ENCODE measurements at regions not wholly inside any gene's neighbourhood (a gene's known extent, or its start where the extent isn't known, plus 50 kb on each side); places are given as distances from the start of the nearest gene placed in this dataset.

DNA sequence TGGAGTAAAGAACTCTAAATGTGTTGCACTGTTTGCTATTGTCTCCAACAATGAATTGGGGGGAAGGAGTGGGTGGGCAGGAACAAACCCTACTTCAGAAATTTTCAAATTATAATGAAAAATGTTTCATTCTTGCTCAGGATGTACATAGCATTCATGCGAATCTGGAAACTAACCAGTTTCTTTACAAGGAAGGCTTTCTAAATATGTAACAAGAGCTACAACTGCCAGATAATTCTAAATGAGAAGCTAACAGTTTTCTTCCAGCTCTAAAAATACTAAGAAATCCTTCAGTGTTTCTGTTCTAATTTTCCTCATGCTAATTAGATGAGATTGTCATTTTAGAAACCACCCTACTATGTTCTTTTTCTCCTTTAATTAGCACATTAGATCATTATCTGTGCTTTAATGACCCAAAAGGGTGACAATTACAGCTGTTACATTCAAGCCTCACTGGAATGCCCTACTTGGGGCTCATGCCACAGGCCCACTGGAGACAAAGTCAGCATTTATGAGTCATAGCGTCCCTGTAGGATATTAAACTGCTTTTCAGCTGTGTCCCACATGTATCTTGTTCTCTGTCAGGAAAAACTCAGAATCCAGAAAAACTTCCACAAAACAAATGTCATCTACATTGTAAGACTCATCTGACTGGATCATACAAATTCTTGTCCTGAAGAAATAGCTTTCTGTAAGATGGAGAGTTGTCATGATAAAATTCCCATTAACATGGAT lies 804.6 kb upstream of the CXADR start:
- H3K27me3 ChIP-seq: no peaks in the 10 kb centered on the region
- DNase-seq (no peak), ATAC-seq (no peak)
- H3K36me3 ChIP-seq: no peaks in the 10 kb centered on the region
- H3K9me3 ChIP-seq: no peaks in the 10 kb centered on the region
- H3K4me3 ChIP-seq: no peak overlapping the region
- no peaks in the 10 kb centered on the region for H3K4me1 ChIP-seq
- intact Hi-C loops (cut with DNase I): no loop called here
- H3K27ac ChIP-seq: no peak overlapping the region
- TF ChIP-seq, protein P1, sequence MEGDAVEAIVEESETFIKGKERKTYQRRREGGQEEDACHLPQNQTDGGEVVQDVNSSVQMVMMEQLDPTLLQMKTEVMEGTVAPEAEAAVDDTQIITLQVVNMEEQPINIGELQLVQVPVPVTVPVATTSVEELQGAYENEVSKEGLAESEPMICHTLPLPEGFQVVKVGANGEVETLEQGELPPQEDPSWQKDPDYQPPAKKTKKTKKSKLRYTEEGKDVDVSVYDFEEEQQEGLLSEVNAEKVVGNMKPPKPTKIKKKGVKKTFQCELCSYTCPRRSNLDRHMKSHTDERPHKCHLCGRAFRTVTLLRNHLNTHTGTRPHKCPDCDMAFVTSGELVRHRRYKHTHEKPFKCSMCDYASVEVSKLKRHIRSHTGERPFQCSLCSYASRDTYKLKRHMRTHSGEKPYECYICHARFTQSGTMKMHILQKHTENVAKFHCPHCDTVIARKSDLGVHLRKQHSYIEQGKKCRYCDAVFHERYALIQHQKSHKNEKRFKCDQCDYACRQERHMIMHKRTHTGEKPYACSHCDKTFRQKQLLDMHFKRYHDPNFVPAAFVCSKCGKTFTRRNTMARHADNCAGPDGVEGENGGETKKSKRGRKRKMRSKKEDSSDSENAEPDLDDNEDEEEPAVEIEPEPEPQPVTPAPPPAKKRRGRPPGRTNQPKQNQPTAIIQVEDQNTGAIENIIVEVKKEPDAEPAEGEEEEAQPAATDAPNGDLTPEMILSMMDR (IDR thresholded peaks at IDR 0.05): no peak

DNA sequence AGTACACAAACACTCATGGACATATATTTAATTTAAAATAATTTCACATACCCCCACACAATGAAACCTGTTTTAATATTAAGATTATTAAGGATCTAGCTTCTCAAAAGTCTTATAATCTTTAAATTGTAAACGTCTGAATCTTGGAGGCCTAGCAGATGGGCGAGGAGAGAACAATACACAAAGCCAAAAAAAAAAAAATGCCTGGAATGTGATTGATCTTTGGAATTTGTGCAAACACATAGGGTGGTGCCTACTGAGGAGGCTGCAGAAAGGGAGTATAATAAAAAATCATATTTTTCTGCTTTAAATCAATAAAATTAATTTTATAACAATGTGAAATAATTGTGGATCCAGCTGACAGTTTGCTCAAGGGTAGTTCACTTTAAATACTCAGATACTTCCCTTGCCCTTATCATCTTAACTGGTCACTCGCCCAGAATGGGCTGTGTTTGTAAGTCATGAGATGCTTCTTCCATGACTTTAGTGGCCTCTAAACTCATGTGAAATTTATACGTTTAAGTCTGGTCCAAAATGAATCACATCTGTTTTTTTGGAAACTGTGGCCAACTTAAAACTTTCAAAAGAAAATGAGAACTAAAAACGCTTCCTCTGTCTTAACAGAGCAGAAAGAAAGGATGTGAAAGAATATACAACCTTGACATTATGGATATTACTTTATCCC lies 802.8 kb upstream of the CXADR start:
- Histone ChIP-seq H3K27ac (no peak overlapping the region), H3K4me3 (no peak overlapping the region), H3K4me1 (no peaks in the 10 kb centered on the region), H3K27me3 (no peaks in the 10 kb centered on the region), H3K9me3 (no peaks in the 10 kb centered on the region), H3K36me3 (no peaks in the 10 kb centered on the region)
- DNase-seq (no peak), ATAC-seq (no peak)
- intact Hi-C loops (cut with DNase I): no loop called here
- TF ChIP-seq, protein P1 (IDR thresholded peaks at IDR 0.05): no peak

DNA sequence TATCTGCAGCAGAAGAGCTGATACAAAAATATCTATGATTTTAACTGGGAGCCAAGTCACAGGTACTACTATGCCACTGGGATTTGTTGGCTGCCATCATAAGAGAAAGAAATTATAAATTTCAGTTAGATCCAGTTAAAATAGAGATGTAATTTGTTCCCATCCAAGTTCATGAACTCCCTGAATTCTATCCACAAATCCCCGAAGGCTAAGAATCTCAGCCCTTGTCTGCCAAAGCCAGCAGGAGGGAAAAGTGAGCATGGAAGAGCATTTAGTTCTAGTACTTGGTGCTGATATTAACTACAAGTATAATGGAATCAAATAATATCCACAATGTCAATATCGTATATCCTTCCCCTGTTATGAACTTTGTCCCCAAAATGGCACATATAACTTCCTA lies 801.1 kb upstream of the CXADR start:
- H3K9me3 ChIP-seq: no peaks in the 10 kb centered on the region
- no peaks in the 10 kb centered on the region for H3K4me1 ChIP-seq
- no peak overlapping the region for H3K27ac ChIP-seq
- no peaks in the 10 kb centered on the region for H3K36me3 ChIP-seq
- no peaks in the 10 kb centered on the region for H3K27me3 ChIP-seq
- H3K4me3 ChIP-seq: no peak overlapping the region
- no peak for DNase-seq
- ATAC-seq: no peak
- TF ChIP-seq, protein P1 (IDR thresholded peaks at IDR 0.05): no peak
- intact Hi-C loops (cut with DNase I): no loop called here

DNA sequence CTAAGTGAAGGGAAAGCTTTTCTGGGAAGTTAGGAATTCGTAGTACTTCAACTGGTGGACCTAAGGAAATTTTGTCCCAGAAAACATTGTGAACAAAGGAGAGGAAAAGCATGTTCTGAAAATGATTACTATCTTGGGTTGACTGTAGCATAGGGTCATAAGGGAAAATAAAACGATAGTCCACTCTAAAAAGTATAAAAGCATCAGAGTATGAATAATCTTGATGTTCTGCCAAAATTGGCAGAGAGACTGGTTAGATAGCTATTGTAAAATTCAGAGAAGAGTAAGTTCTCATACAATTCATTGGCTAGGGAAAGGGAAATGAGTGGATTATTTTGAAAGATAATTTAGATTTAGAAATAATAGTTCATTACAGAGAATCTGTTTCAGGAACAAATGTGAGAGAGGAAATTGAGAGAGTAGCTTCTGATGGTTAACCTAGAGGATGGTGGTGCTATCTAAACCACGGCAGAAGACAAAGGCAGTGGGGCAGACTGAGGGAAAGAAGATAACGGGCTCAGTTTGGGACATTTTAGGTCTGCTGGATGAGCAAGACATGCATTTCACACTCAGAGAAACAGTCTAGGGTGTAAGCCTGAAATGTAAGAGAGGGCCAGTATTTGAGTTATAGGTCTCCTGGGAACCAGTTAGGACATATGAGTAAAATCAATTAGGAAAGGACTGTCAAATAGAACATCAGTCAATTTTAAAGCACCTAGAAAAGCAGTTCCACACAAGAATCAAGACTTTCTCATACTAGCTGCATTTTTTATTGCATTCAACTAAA lies 799.3 kb upstream of the CXADR start:
- Histone ChIP-seq H3K4me3 (no peak overlapping the region), H3K4me1 (no peaks in the 10 kb centered on the region), H3K27ac (no peak overlapping the region), H3K27me3 (no peaks in the 10 kb centered on the region), H3K36me3 (no peaks in the 10 kb centered on the region), H3K9me3 (no peaks in the 10 kb centered on the region)
- intact Hi-C loops (cut with DNase I): no loop called here
- ATAC-seq (no peak), DNase-seq (no peak)
- TF ChIP-seq, protein P1 (IDR thresholded peaks at IDR 0.05): no peak

DNA sequence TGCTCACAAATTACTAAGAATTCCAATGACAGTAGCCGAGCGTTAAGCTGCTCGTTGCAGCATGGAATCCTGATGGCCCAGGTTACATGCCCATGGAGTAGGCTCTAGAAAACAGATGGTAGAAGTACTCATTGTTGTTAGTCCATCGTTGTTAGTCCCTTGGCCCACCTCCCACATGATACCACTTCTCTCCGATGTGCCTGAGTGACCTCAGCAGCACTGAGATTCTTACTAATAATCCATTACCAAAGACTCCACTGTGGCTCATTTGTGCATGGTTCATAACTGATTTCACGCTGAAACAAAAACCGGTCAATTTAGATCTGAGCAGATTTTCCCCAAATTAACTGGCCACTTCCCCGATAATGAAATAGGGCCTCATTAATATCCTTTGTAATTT lies 772.3 kb upstream of the CXADR start:
- intact Hi-C loops (cut with DNase I): no loop called here
- Histone ChIP-seq H3K4me1 (no peaks in the 10 kb centered on the region), H3K27ac (no peak overlapping the region), H3K9me3 (no peaks in the 10 kb centered on the region), H3K27me3 (no peaks in the 10 kb centered on the region), H3K36me3 (no peaks in the 10 kb centered on the region), H3K4me3 (no peak overlapping the region)
- DNase-seq: no peak
- ATAC-seq: no peak
- TF ChIP-seq, protein P1 (IDR thresholded peaks at IDR 0.05): no peak
